Osteocyte (in vitro differentiated cells): ENCODE measurements at regions not wholly inside any gene's neighbourhood (a gene's known extent, or its start where the extent isn't known, plus 50 kb on each side); places are given as distances from the start of the nearest gene placed in this dataset.

ENCODE experiments used
- DNase-seq: peaks from one replicate; pipeline ENCODE4 v3.0.0; 2021; ENCODE audit warnings: mixed read lengths; ENCODE audit not compliant: unreplicated experiment; ENCODE audit errors: extremely low spot score
- H3K27ac Mint-ChIP-seq: one replicate; pipeline ENCODE4 v1.8.0; 2021; ENCODE audit warnings: mild to moderate bottlenecking, mixed read lengths; ENCODE audit not compliant: unreplicated experiment
- H3K27me3 Mint-ChIP-seq: one replicate; pipeline ENCODE4 v1.8.0; 2021; ENCODE audit warnings: mixed read lengths; ENCODE audit not compliant: unreplicated experiment
- H3K36me3 Mint-ChIP-seq: one replicate; pipeline ENCODE4 v1.8.0; 2021; ENCODE audit warnings: mixed read lengths; ENCODE audit not compliant: unreplicated experiment
- H3K4me1 Mint-ChIP-seq: one replicate; pipeline ENCODE4 v1.8.0; 2021; ENCODE audit warnings: mixed read lengths; ENCODE audit not compliant: unreplicated experiment
- H3K4me3 Mint-ChIP-seq: one replicate; pipeline ENCODE4 v1.8.0; 2021; ENCODE audit warnings: mild to moderate bottlenecking, moderate library complexity, mixed read lengths; ENCODE audit not compliant: unreplicated experiment
- H3K9me3 Mint-ChIP-seq: one replicate; pipeline ENCODE4 v1.8.0; 2021; ENCODE audit warnings: mixed read lengths; ENCODE audit not compliant: unreplicated experiment
- TF ChIP-seq, protein P1 (sequence below): fragments of 200-600 bp; sonication (generic); IDR thresholded peaks from 2 replicates; pipeline ENCODE4 v1.5.0; 2021; ENCODE audit warnings: antibody characterized with exemption, mild to moderate bottlenecking, moderate library complexity

DNA sequence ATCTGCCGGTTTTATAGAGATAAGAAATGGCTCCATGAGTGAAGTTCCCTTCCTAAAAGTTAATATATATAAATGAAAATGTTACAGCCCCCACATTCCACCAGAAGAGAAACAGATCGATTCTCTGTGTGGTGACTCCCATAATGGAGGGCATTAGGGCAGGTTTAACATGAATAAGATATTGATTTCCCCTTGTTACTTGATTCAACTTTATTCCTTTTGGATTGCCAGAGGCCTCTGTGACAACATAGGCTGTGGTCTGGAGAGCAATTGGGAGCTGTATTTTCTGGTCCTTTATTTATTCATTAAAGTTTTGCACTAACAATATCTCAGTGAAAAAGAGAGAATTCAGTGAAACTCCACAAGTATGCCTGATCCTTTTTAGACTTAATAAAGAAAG, 125.2 kb upstream of the CCDC196 start:
- TF ChIP-seq, protein P1, sequence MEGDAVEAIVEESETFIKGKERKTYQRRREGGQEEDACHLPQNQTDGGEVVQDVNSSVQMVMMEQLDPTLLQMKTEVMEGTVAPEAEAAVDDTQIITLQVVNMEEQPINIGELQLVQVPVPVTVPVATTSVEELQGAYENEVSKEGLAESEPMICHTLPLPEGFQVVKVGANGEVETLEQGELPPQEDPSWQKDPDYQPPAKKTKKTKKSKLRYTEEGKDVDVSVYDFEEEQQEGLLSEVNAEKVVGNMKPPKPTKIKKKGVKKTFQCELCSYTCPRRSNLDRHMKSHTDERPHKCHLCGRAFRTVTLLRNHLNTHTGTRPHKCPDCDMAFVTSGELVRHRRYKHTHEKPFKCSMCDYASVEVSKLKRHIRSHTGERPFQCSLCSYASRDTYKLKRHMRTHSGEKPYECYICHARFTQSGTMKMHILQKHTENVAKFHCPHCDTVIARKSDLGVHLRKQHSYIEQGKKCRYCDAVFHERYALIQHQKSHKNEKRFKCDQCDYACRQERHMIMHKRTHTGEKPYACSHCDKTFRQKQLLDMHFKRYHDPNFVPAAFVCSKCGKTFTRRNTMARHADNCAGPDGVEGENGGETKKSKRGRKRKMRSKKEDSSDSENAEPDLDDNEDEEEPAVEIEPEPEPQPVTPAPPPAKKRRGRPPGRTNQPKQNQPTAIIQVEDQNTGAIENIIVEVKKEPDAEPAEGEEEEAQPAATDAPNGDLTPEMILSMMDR = no peak
- Mint-ChIP-seq H3K4me3 (no peak overlapping the region), H3K9me3 (no peaks in the 10 kb centered on the region), H3K27me3 (peaks cover 9% of the 10 kb centered on the region), H3K27ac (no peak overlapping the region), H3K4me1 (no peaks in the 10 kb centered on the region), H3K36me3 (no peaks in the 10 kb centered on the region)
- DNase-seq = no peak

GRCh38 chr14:66365388-66365787, 120.8 kb upstream of the CCDC196 start:
- TF ChIP-seq, protein P1 = no peak
- Mint-ChIP-seq H3K27me3 (peaks cover 3% of the 10 kb centered on the region), H3K4me1 (no peaks in the 10 kb centered on the region), H3K36me3 (no peaks in the 10 kb centered on the region), H3K4me3 (no peak overlapping the region), H3K27ac (no peak overlapping the region), H3K9me3 (no peaks in the 10 kb centered on the region)
- no peak for DNase-seq

- Mint-ChIP-seq H3K4me3 (no peak overlapping the region), H3K27ac (no peak overlapping the region), H3K4me1 (no peaks in the 10 kb centered on the region), H3K27me3 (no peaks in the 10 kb centered on the region), H3K36me3 (no peaks in the 10 kb centered on the region), H3K9me3 (no peaks in the 10 kb centered on the region)
- TF ChIP-seq, protein P1 = no peak
- DNase-seq = no peak
These were observed 116.9 kb upstream of the CCDC196 start for GRCh38 chr14:66369157-66369697.

- Mint-ChIP-seq H3K27ac (no peak overlapping the region), H3K4me1 (no peaks in the 10 kb centered on the region), H3K4me3 (no peak overlapping the region), H3K36me3 (no peaks in the 10 kb centered on the region), H3K9me3 (no peaks in the 10 kb centered on the region), H3K27me3 (no peaks in the 10 kb centered on the region)
- TF ChIP-seq, protein P1 = no peak
- DNase-seq = no peak
These were observed 114.4 kb upstream of the CCDC196 start for GRCh38 chr14:66371776-66372175.

- TF ChIP-seq, protein P1 = no peak
- Mint-ChIP-seq H3K27me3 (no peaks in the 10 kb centered on the region), H3K36me3 (no peaks in the 10 kb centered on the region)
These were observed 110.9 kb upstream of the CCDC196 start for GRCh38 chr14:66375046-66375964.

More at GRCh38 chr14:66375046-66375964, 110.9 kb upstream of the CCDC196 start:
- Mint-ChIP-seq H3K4me3 (no peak overlapping the region), H3K27ac (no peak overlapping the region), H3K4me1 (no peaks in the 10 kb centered on the region), H3K9me3 (no peaks in the 10 kb centered on the region)
- no peak for DNase-seq
